Kidney capillary endothelial cell (primary cell): ENCODE measurements at regions not wholly inside any gene's neighbourhood (a gene's known extent, or its start where the extent isn't known, plus 50 kb on each side); places are given as distances from the start of the nearest gene placed in this dataset.
A peak's percentile ranks its signal among the peaks of the same experiment; 100 is the strongest.

ENCODE experiments used
- DNase-seq: peaks from one replicate; pipeline ENCODE4 v3.0.0-alpha.2; 2018; ENCODE audit warnings: low spot score

GRCh38 chr13:52975969-52976368 lies 52.6 kb upstream of the OLFM4 start:
- DNase-seq, result no peak

GRCh38 chr13:52975161-52975560 lies 53.5 kb upstream of the OLFM4 start:
- no peak for DNase-seq

- DNase-seq, result no peak
Measured at GRCh38 chr13:52974711-52975110, 53.9 kb upstream of the OLFM4 start.

GRCh38 chr13:52969373-52969772 lies 59.2 kb upstream of the OLFM4 start:
- no peak for DNase-seq

GRCh38 chr13:52968074-52968700 lies 60.4 kb upstream of the OLFM4 start:
- peak; percentile 50 for DNase-seq

DNA sequence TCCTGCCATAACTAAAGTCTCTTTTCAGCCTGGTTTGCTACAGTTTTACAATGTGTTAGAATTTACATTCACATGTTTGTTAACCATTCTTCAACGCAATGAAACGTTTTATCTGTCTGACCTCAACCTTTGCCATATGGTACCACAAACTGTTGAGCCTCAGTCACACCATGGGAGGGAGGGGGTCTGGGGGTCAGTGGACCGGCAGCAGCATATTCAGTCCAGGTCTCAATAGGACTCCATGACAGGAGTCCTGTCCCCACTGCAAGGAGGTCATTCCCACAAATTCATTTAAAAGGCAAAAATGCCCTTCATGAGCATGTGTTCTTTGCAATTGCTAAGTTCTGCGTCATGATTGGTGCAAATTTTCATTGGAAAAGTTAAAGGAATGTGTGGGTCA lies 66.6 kb upstream of the OLFM4 start:
- no peak for DNase-seq

DNA sequence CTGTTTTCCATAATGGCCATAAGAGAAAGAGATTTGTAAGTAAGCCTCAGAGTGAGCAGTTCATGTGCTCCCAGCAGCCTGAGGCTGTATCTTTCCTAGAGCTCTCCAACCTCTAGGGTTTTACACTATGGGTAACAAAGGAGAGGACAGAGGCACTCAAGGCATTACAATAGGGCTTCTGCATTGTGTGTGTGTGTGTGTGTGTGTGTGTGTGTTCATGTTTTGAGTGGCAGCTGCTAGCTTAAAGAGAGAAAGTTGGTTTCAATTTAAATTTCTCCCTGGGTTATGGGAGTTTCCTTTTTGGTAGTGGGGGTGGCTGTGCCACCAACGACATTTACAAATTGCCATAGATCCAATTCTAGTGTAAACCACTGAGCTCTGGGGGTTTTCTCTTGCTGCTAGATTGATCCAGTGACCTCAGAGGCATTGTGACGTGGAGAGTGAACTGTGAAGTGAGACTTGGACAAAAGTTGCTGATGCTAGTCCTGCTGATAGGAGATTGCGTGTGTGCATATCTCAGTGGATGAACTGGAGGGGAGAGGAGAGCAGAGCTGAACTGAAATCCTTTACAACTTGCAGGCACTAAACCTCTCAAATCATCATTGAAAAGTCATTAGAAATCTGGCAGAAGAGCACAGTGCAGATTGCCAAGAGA lies 67.2 kb upstream of the OLFM4 start:
- DNase-seq, result no peak

DNA sequence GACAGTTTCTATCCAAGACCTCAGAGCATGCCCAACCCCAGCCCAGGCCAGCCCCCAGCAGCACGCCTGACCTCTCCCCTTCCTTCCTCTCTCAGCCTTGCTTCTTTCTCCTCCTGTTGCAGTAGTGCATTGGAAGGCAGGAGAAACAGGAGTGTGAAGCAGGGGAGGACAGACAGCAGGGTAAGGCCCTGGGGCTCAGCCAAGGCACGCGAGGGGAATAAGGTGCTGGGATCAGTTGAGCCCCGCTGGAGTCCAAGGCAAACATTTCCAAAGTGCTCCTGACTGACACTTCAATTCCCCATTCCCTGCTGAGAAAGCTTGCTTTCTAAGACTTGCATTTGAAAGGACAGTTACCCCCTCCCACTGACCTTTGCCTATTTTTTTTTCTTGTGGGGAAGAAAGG lies 73.1 kb upstream of the OLFM4 start:
- DNase-seq, result no peak

GRCh38 chr13:52954838-52955237 lies 73.8 kb upstream of the OLFM4 start:
- DNase-seq, result no peak

GRCh38 chr13:52950436-52950956 lies 78.1 kb upstream of the OLFM4 start:
- DNase-seq, result no peak

- DNase-seq, result no peak
Measured at GRCh38 chr13:52949742-52950141, 78.9 kb upstream of the OLFM4 start.

DNA sequence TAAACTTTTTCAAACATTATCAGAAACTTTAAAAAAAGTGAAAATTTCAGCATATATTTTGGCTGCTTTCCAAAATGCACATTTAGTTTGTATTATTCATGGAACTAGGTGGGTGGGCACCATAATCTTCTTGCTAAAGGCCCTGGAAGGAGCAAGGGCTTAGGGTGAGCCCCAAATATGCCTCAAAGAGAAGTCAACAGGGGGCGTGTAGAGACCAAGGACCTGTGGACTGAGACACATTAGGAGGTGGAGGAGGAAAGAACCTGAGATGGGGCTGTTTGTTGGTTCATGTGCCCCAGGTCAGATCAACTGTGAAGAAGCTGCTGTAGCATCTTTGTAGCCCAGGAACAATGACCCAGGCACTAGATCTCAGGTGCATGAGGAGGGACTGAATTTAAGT lies 79.6 kb upstream of the OLFM4 start:
- DNase-seq, result no peak

DNA sequence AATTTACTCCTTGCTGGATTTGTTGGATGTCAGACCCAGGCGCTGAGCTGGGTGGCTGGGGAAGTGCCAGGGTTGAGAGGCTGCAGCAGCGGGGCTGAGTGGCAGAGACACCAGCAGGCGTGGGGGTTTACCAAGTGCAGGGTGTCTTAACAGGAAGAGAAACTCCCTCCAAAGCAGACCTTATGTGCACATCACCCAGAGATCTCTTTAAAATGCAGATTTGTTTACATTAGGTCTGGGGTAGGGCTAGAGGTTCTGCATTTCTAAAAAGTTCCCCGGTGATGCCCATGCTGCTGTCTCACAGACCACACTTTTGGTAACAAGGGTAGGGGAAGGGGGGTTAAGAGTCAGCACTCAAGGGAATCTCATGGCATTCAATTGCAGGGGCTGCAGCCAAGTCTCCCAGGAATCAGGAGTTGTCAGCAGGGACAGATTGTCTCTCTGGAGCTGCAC lies 80.7 kb upstream of the OLFM4 start:
- no peak for DNase-seq

DNA sequence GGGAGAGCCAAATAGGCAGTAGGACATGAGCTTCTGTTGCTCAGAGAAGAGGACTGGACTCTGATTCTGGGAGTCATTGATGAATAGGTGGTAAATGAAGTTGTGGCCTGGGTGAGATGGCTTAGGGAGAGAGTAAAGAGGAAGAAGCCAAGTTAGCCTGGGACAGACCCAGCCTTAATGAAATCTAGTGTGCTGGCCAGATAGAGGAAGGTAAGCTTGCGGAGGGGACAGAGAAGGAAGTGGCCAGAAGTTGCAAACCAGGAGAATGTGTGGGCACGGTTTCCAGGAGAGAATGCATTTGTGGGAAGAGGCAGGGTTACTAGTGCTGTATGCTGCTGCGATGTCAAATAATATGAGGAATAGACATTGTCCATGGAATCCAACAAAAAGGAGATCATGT lies 83.3 kb upstream of the OLFM4 start:
- no peak for DNase-seq

DNA sequence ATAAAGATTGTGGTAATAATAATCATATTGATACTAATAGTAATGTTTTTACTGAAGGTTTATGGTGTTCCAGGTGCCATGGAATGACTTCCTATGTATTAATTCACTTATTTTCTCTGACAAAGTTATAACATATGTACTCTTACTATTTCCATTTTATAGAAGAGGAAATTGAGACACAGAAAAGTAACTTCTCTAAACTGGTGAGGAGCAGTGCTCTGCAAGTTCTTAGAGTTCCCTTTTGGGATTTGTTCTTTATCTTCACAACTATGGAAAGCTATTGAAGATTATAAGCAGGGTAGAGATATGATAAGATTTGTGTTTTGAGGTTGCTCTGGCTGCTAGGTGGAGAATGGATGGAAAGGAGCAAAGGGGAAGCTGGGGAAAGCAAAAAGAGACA lies 83.9 kb upstream of the OLFM4 start:
- DNase-seq, result no peak

DNA sequence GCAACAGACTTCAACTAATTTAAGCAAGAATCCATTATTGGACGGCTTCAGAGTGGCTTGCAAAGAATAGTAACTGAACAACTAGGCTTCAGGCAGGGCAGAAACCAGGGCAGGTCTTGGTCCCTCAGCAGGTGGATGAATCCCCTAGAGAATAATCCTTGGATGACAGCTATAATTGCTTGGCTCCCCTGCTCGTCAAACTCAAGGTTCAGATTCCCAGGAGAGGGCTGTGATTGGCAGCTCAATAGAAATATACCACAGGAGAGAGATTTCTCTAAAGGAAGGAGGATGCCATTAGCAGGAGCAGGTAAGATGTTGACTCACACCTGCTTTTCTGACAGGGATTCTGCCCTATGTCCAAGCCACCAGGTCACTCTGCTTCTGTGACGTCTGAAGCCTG lies 89.6 kb upstream of the PCDH8 start:
- DNase-seq, result no peak

- no peak for DNase-seq
Measured at GRCh38 chr13:52936806-52937205, 88.4 kb upstream of the PCDH8 start.

GRCh38 chr13:52934258-52934657 lies 85.8 kb upstream of the PCDH8 start:
- no peak for DNase-seq

DNA sequence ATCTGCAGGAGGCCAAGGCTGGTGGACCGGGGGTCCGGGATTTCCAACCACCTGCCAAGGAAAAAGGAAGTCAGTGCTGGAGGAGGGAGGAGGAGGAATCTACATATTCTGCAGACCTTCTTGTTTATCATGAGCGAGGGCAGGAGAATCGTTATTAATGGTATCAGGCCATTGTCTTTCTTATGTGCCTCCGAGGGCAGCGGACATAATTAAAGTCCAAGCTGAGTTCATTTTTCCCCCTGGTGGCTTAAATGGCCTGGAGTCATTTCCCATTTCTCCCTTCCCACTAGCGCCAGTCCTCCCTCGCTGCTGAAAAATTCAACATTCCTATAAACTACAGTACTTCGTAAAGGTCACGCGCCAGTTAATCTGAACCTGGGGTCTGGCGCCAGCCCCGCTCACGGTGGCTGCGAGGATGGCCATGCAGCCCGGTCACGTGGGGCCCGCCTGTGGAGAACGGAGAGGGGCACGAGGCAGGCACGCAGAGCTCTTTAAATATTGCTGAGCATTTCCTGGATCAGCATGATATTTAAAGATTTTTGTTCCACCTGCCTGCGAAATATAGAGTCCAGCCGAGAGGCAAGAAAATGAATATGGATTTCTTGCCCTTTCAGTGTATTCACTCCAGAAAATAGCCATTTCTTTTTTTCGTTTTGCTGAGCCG lies 85.2 kb upstream of the PCDH8 start:
- DNase-seq, result no peak

GRCh38 chr13:52933099-52933498 lies 84.7 kb upstream of the PCDH8 start:
- no peak for DNase-seq

DNA sequence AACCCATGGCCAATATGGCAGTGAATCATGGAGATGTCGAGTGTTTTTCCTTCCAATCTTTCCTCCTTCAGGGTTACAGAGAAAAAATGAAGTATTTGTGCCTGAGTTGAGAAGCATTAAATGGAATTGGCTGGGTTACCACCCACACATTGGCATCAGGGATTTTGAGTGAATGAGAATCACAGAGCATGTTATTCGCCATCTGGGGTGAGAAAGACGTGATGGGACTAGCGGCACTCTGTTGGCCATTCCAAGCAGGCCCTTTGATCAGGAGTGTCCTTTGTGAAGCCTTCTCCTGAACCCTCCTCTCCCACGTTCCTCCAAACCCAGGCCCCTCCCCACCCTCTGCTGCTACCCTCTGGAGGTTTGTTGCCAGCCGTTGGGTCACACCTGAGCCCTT lies 84.2 kb upstream of the PCDH8 start:
- no peak for DNase-seq

DNA sequence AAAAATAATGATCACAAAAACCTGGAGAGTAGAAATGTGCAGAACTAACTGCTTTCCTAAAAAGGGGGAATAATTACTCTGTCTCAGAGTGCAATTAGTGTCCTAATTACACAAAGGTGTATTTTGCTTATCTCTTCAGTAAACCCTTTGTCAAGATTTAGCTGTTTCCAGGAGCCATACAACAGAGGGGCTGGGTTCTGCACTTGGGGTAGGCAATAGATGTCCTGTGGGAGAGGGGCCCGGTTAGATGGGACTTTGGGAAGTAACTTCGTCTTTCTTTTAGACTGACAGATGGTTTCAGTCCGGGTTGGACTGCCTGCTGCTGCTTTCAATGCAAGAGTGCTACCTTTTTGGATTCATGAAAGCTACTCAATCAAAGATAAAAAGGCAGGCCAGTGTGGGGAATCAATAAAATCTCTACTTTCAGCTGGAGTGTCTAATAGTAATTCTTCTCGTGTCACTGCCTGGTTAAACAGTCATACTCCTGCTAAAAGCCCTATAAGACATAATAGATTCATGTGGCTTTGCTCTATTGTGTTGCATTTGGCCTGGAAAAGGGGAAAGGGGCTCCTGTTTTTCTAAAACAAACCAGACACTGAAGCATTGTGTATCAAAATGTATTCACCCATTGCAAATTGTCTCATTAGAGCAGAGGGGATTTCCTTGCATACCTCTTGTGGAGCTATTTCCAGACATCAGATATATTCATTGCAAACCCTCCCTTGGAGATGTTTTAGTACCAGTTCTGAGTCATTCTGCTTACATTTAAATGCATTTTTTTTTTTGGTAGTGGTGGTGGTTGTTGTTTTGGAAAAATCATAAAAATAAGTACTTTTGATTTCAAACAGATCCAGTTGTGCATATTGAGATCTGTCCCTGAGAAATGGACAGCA lies 83.3 kb upstream of the PCDH8 start:
- no peak for DNase-seq
